SW 1271 (cell line): ENCODE measurements at regions not wholly inside any gene's neighbourhood (a gene's known extent, or its start where the extent isn't known, plus 50 kb on each side); places are given as distances from the start of the nearest gene placed in this dataset.

Source experiments
- DNase-seq, 2 experiments: peaks; one replicate each; lab custom pipeline; 2025; lab: John Stamatoyannopoulos, UW

DNA sequence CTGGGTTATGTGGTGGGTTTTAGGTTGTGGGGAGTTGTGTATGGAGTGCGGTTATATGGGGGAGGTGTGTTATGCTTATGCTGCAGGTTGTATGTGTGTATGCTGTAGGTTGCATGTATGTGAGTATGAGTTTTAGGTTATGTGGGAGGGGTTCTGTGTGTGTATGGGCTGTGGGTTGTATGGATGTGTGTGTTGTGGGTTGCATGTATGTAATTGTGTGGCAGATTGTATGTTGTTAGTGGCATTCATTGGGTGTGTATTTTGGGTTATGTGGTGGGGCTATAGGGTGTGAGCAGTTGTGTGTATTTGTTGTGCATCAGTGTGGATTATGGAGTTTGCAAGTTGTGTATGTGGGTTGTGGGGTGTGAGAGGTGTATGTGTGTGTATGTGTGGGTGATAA lies 277.4 kb downstream of the NPIPA8 start:
- no peak for DNase-seq

DNA sequence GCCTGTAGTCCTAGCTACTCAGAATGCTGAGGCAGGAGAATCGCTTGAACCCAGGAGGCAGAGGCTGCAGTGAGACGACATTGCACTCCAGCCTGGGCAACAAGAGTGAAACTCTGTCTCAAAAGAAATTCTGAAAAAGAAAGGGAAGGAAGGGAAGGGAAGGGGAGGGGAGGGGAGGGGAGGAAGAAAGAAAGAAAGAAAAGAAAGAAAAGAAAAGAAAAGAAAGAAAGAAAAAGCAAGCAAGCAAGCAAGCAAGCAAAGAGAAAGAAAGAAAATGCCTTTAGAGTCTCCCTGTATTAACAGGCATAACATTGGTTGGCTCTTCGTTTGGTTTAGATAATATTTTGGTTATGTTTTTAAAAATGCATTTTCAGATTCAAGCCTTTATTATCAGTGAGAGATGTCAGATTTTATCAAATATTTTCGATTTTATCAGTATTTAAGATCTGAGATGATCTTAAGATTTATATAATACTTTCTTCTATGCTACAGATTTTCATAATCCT lies 281.1 kb downstream of the NPIPA8 start:
- no peak for DNase-seq

- no peak for DNase-seq
Observed at GRCh38 chr16:18050777-18051176, 285.8 kb downstream of the NPIPA8 start.

DNA sequence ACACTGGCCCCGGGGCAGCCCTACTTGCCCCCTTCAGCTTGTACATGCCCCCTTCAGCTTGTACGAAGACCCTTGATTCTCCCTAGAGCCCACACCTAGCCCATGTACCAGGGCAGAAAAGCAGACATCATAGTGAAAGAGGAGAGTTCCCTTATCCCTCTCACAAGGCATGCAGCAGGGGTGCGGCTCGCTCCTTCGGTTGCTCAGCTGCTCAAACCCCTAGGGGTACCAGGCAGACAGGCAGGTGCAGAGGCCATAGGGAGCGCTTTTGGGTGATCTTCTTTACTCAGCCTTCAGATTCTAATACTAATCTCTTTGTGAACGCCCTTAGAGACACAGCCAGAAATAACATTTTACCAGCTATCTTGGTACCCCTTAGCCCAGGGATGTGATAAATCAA lies 286.3 kb downstream of the NPIPA8 start:
- no peak for DNase-seq

DNA sequence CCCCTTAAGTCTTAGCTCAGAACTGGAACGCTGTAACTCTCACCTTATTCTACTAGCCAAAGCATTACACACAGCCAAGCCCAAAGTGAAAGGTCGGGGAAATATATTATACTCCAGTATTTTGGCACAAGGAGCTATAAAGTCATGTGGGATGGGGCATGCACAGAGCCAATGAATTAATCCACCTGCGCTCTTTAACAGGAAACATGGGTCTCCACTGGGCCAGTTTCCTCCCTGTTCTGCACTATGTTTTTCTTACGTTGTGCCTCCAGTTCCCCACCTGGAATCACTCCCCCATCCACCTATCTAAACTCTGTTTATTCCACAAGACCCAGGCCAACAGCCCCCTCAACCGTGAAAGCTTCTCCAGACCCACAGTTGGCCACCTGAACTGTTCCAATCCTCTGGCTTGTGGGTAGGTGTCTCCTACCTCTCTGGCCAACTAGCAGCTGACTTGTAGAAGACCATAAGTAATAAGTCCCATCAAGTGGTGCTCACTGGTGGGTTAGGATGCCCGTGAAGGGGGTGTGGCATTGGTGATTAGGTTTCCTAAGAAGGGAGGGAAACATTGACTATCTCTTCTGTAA lies 286.9 kb downstream of the NPIPA8 start:
- DNase-seq, result no peak

GRCh38 chr16:18048853-18049546 lies 287.5 kb downstream of the NPIPA8 start:
- DNase-seq, result no peak

- DNase-seq, result no peak
Observed at GRCh38 chr16:18047761-18048160, 288.8 kb downstream of the NPIPA8 start.

DNA sequence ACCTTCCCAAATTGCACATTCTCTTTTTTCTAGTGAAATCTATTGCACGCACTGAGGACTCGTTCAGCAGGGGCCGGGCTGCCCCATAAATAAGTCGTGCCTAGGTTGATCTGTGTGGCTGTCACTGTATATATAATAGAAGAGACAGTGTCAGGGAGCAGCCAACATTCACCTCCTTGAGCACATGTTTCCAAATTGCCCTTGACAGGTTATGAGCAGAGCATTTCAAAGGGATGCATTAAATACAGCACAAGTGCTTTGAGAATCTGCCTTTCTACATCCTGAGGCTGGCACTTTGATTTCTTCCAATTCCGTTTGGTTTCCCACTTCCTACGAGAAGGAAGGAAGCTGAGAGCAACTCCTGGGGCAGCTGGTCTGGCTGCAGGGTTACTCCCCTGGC lies 291.2 kb downstream of the NPIPA8 start:
- no peak for DNase-seq

DNA sequence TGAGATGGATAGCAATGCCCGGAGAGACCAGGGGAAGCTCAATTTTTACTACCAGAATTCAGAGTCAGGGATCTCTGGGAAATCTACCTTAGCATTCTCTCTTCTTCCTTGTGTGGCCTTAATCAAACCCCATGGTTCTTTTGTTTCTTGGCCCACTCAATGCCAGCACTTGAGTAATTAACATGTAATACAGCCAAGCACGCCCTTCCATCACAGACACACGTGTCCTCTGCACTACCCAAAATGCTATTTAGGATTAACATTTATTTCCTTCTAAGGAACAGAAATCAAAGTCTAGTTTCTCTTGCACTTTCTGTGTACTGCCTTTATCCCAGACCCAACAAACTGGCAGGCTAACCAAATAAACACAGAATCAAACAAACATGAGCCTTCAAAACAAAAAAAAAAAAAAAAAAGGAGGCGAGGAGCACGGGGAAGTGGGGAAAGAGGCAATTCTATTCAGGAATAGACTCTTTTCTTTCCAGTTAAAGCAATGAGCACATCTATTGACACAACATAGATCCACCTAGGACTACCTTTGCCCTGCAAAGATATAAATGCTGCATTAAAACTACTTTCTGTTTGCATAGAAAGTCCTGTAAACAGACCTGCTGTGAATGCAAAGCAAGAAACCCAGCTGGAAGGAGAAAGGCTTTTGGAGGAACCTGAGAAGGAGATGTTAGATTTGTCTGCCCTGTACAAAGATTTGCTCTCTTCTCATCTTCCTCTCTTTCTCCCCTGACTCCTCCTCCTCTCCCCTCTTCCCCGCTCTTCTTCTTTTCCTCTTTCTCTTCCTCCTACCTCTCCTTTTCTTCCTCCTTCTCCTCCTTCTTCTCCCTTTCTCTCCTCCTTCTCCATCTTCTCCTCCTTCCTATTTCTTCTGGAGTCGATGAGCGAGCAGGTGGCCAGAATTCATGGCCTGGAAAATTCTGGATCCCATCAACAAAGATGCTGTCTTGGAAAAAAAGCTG lies 294.4 kb downstream of the NPIPA8 start:
- no peak for DNase-seq

DNA sequence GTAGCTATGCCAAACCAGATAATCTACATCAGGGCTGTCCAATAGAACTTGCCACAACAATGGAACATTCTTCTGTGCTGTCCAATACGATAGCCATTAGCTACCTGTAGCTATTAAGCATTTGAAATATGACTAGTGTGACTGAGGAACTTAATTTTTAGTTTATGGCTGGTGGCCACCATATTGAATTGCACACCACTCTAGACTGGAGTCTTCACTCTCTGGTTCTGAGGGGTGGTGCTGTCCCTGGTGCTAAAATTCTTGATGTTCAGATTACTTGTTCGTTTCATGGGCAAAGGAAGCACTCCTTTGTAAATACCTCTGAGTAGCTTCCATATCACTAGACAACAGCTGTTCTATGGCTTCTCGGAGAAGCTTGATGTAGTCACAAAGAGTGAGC lies 296.6 kb downstream of the NPIPA8 start:
- no peak for DNase-seq

GRCh38 chr16:18037051-18037450 lies 299.5 kb downstream of the NPIPA8 start:
- DNase-seq, result no peak

- no peak for DNase-seq
Observed at GRCh38 chr16:18024611-18025010, 311.9 kb downstream of the NPIPA8 start.

DNA sequence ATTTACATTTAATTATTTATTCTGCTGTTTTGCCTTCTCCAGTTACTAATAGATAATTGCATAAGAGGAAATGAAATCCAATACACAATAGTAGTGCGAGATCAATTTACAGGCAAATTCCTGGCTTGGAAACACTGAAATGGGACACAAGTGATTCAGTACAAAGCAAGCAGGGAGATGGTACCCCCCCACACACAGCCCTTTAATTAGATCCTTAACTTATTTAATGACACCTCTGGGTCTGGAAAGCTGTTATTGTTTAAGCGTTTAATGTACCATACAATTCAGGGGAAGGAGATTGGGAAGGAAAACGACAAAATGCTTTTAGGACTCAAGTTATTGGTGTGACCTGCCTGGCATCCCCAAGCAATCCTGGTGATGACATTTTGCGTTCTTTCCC lies 318.2 kb downstream of the NPIPA8 start:
- DNase-seq, result no peak

- DNase-seq, result no peak
Observed at GRCh38 chr16:18013863-18014262, 322.7 kb downstream of the NPIPA8 start.

- no peak for DNase-seq
Observed at GRCh38 chr16:18008356-18008755, 328.2 kb downstream of the NPIPA8 start.

DNA sequence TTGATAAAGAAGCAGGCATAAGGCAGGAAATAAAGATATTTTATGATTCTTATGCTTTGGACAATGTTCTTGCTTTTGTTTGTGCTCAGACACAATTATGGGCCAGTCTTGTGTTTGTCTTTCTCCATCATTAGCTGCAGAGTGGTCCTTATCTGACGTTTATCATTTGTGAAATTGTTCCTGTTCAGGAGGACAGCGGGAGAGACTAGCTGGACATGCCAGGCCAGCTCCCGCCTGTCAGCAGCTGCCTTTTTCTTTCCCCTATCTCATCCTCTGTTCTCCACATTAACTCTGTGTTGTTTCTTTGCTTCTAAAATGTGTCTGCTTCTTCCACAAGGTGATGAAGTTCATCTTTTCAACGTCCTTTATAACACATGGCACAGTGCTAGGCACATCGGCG lies 333.5 kb downstream of the NPIPA8 start:
- no peak for DNase-seq

DNA sequence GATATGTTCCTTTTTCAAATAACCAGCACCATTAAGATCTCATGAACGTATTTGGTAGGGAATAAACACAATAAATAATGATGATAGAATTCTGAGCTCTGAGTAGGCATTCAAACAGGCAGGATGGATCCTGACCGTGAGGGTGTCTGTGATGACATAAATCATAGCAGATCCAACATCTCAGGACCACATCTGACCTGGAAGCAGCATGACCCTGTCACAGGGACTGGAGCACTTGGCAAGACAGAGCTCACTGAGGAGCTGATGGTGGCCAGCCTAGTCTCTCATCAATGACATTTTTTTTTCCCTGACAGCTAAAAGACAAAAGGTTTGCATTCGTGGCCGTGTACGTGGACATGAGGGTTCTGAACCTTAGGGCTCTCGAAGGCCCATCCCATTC lies 337.5 kb downstream of the NPIPA8 start:
- no peak for DNase-seq

- DNase-seq, result no peak
Observed at GRCh38 chr16:17998550-17998949, 338.0 kb downstream of the NPIPA8 start.

DNA sequence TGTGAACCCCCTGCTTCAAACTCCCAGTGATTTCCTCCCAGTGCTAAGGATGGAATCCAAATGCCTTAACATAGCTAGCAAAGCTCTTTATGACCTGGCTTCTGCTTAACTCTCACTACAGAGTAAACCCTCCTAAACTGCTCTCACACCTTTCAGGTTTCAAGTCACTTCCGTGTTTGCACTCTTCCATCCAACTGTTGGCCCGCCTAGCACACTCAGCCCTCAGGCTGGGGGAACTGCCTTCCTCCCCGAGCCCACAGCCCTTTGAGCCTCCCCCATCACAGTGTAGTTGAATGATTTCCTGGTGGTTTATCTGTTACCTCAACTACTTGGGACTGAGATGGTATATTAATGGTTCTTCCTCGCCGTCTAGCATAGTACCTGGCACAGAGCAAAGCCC lies 342.5 kb downstream of the NPIPA8 start:
- no peak for DNase-seq

GRCh38 chr16:17992416-17992815 lies 344.1 kb downstream of the NPIPA8 start:
- no peak for DNase-seq

- no peak for DNase-seq
Observed at GRCh38 chr16:17989255-17989654, 347.3 kb downstream of the NPIPA8 start.

DNA sequence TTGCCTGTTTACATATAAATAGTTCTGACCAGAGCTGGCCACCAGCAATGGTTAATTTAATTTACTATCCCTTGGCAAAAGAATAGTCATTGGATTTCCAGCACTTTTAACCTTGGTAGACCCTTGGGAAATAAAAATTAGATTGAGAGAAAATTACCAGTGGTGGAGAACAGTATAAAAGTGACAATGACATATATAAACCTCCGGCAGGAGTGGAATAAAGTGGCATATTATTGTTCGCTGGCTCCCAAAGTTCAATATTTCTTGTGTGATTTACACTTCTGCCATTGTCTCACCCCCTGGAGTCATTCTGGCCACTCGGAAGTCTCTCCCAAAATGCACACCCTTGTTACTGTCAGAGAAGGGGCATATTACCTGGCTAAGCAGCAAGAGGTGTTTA lies 347.7 kb downstream of the NPIPA8 start:
- no peak for DNase-seq

DNA sequence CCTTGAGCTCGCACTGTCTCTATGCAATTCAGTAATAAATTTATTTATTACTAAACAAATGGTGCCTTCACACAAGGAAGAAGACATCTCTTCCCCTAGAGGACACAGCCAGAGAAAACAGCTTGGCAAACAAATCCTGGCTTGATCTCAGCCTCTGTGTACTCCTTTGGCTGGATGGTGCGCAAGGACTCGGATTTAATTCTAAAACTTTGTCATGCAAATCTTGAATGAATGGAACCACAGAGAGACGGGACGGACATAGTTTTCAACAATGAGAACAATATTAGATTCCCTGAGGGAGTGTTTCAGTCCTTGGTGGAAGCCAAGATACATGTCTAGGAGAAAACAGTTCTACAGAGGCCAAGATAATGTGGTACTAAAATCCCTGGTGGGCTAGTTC lies 349.5 kb downstream of the NPIPA8 start:
- DNase-seq, result no peak
